ENCODE measurements at regions not wholly inside any gene's neighbourhood (a gene's known extent, or its start where the extent isn't known, plus 50 kb on each side); places are given as distances from the start of the nearest gene placed in this dataset.

DNA sequence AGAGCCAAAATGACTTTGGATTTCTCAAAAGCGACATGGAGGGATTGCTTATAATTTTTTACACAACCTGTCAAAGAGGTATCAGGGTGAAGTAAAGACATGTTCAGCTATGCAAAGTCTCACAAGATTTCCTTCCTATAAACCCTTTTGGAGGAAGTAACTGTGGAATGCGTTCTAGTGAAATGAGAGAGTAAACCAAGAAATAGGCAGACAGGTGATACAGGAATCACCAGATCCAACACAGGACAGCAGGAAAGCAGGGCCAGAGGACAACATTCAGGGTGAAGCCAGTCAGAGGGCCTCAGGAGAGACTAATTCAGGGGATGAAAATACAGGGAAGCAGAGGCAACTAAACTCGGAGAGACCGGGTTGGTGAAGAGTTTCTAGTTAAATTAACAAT, 90.4 kb upstream of the MTNR1B start:
- no peaks in the 10 kb centered on the region for H3K27me3 ChIP-seq (ENCODE audit: control insufficient read depth, insufficient read depth, low read length)
- no peak overlapping the region for H2AFZ ChIP-seq (ENCODE audit: low read length)
- no peaks in the 10 kb centered on the region for H3K4me1 ChIP-seq (ENCODE audit: control insufficient read depth, extremely low read depth, insufficient read depth, low read length)
- no peak overlapping the region for H3K9ac ChIP-seq (ENCODE audit: insufficient read depth, low read length)
- H3K79me2 ChIP-seq (ENCODE audit: control insufficient read depth, insufficient read depth, low read length) = no peaks in the 10 kb centered on the region
- H3K4me2 ChIP-seq (ENCODE audit: extremely low read depth, insufficient read depth, low read length) = no peak overlapping the region
- H3K36me3 ChIP-seq (ENCODE audit: control insufficient read depth, insufficient read depth, low read length) = no peaks in the 10 kb centered on the region
- H3K9me3 ChIP-seq (ENCODE audit: control insufficient read depth, insufficient read depth, low read depth, low read length) = no peaks in the 10 kb centered on the region
- H3K4me3 ChIP-seq (replicated peaks in 1 of 4; ENCODE audit: control extremely low read depth in 1 of 4, insufficient read depth in 1 of 4, low read depth in 3 of 4, low read length in 4 of 4) = no peak overlapping the region
- H3K27ac ChIP-seq (ENCODE audit: insufficient read depth, low read length) = no peak overlapping the region
- DNase-seq (ENCODE audit: low read depth in 2 of 2) = no peak
- H4K20me1 ChIP-seq (ENCODE audit: control insufficient read depth, extremely low read depth, insufficient read depth, low read length) = no peaks in the 10 kb centered on the region
- no peak for TF ChIP-seq EZH2 (IDR thresholded peaks at IDR 0.05; ENCODE audit: low read length, missing control alignments)
- TF ChIP-seq, protein P1, sequence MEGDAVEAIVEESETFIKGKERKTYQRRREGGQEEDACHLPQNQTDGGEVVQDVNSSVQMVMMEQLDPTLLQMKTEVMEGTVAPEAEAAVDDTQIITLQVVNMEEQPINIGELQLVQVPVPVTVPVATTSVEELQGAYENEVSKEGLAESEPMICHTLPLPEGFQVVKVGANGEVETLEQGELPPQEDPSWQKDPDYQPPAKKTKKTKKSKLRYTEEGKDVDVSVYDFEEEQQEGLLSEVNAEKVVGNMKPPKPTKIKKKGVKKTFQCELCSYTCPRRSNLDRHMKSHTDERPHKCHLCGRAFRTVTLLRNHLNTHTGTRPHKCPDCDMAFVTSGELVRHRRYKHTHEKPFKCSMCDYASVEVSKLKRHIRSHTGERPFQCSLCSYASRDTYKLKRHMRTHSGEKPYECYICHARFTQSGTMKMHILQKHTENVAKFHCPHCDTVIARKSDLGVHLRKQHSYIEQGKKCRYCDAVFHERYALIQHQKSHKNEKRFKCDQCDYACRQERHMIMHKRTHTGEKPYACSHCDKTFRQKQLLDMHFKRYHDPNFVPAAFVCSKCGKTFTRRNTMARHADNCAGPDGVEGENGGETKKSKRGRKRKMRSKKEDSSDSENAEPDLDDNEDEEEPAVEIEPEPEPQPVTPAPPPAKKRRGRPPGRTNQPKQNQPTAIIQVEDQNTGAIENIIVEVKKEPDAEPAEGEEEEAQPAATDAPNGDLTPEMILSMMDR (conservative IDR thresholded peaks at IDR 0.05 in 1 of 2, IDR thresholded peaks at IDR 0.05 in 1 of 2; ENCODE audit: low read depth in 1 of 2, low read length in 2 of 2) = no peak

DNA sequence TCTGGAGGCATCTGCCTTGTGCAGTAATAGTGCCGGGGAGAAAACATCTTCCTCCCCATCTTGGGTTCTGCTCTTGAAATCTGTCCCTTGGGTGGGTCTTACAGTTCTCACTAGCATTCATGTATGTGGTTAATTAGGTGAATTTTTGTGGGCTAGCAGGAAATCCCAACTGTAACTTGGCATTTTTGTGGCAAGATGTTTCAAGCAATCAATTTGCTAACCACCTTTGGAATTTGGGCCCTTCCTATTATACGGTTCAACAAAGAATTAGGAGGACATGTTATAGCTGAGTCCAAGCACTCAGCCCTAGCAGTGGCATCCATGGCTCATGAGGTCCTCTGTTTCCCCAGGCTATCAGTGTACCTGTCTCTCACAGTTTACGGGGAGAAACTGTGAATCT, 89.1 kb upstream of the MTNR1B start:
- Histone ChIP-seq H3K9ac (ENCODE audit: insufficient read depth, low read length) (no peak overlapping the region), H4K20me1 (ENCODE audit: control insufficient read depth, extremely low read depth, insufficient read depth, low read length) (no peaks in the 10 kb centered on the region), H3K27ac (ENCODE audit: insufficient read depth, low read length) (no peak overlapping the region), H3K4me1 (ENCODE audit: control insufficient read depth, extremely low read depth, insufficient read depth, low read length) (no peaks in the 10 kb centered on the region), H3K79me2 (ENCODE audit: control insufficient read depth, insufficient read depth, low read length) (no peaks in the 10 kb centered on the region), H3K36me3 (ENCODE audit: control insufficient read depth, insufficient read depth, low read length) (no peaks in the 10 kb centered on the region), H2AFZ (ENCODE audit: low read length) (no peak overlapping the region), H3K27me3 (ENCODE audit: control insufficient read depth, insufficient read depth, low read length) (no peaks in the 10 kb centered on the region), H3K4me2 (ENCODE audit: extremely low read depth, insufficient read depth, low read length) (no peak overlapping the region), H3K9me3 (ENCODE audit: control insufficient read depth, insufficient read depth, low read depth, low read length) (no peaks in the 10 kb centered on the region), H3K4me3 (replicated peaks in 1 of 4; ENCODE audit: control extremely low read depth in 1 of 4, insufficient read depth in 1 of 4, low read depth in 3 of 4, low read length in 4 of 4) (no peak overlapping the region)
- DNase-seq (ENCODE audit: low read depth in 2 of 2) = peak in 1 of 2 donors; percentile 83
- TF ChIP-seq EZH2 (IDR thresholded peaks at IDR 0.05; ENCODE audit: low read length, missing control alignments) = no peak
- TF ChIP-seq, protein P1 (conservative IDR thresholded peaks at IDR 0.05 in 1 of 2, IDR thresholded peaks at IDR 0.05 in 1 of 2; ENCODE audit: low read depth in 1 of 2, low read length in 2 of 2) = no peak

DNA sequence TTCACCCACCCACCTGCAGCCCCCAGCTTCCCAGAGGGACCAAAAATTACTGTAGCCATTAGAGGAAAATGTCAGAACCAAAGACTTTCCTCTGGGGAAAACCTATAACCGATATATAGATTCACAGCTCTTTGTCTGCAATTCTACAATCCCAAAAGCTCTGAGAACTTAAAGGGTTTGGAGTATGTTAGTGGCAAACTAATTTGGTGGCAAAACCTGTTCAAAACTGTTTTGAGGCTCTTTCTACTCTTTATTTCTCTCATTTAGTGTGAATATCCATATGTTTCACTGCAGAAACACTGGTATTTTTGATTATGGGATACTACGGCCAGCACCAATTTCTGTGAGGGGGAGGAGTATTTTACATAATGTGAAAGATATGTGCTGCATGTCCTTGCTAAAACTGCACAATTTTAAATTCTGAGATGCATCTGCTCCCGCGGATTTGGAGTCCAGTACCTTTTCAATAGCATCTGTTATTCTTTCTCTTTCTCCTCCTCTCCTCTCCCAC, 87.5 kb upstream of the MTNR1B start:
- no peak overlapping the region for H3K4me2 ChIP-seq (ENCODE audit: extremely low read depth, insufficient read depth, low read length)
- H3K9me3 ChIP-seq (ENCODE audit: control insufficient read depth, insufficient read depth, low read depth, low read length) = no peaks in the 10 kb centered on the region
- no peak for DNase-seq (ENCODE audit: low read depth in 2 of 2)
- no peak overlapping the region for H3K4me3 ChIP-seq (replicated peaks in 1 of 4; ENCODE audit: control extremely low read depth in 1 of 4, insufficient read depth in 1 of 4, low read depth in 3 of 4, low read length in 4 of 4)
- H3K27ac ChIP-seq (ENCODE audit: insufficient read depth, low read length) = no peak overlapping the region
- no peak overlapping the region for H2AFZ ChIP-seq (ENCODE audit: low read length)
- no peaks in the 10 kb centered on the region for H3K4me1 ChIP-seq (ENCODE audit: control insufficient read depth, extremely low read depth, insufficient read depth, low read length)
- no peak overlapping the region for H3K9ac ChIP-seq (ENCODE audit: insufficient read depth, low read length)
- no peaks in the 10 kb centered on the region for H3K27me3 ChIP-seq (ENCODE audit: control insufficient read depth, insufficient read depth, low read length)
- H3K79me2 ChIP-seq (ENCODE audit: control insufficient read depth, insufficient read depth, low read length) = no peaks in the 10 kb centered on the region
- H3K36me3 ChIP-seq (ENCODE audit: control insufficient read depth, insufficient read depth, low read length) = no peaks in the 10 kb centered on the region
- no peaks in the 10 kb centered on the region for H4K20me1 ChIP-seq (ENCODE audit: control insufficient read depth, extremely low read depth, insufficient read depth, low read length)
- TF ChIP-seq EZH2 (IDR thresholded peaks at IDR 0.05; ENCODE audit: low read length, missing control alignments) = no peak
- TF ChIP-seq, protein P1 (conservative IDR thresholded peaks at IDR 0.05 in 1 of 2, IDR thresholded peaks at IDR 0.05 in 1 of 2; ENCODE audit: low read depth in 1 of 2, low read length in 2 of 2) = no peak
